HEK293 (cell line): ENCODE measurements at regions not wholly inside any gene's neighbourhood (a gene's known extent, or its start where the extent isn't known, plus 50 kb on each side); places are given as distances from the start of the nearest gene placed in this dataset.

Experiments
- ATF2 ChIP-seq: fragments of 450-650 bp; formaldehyde crosslinking; IDR thresholded peaks from 2 replicates; pipeline ENCODE4 v1.5.1; 2016; ENCODE audit warnings: missing biosample characterization, missing genetic modification characterization, low read depth
- CTCF ChIP-seq: fragments of 450-650 bp; formaldehyde crosslinking; IDR thresholded peaks from 2 replicates; pipeline ENCODE4 v1.5.1; 2016; ENCODE audit warnings: missing biosample characterization, missing genetic modification characterization
- KLF1 ChIP-seq: fragments of 450-650 bp; formaldehyde crosslinking; IDR thresholded peaks from 2 replicates; pipeline ENCODE4 v1.5.1; 2016; ENCODE audit warnings: missing biosample characterization, missing genetic modification characterization
- PRDM2 ChIP-seq: fragments of 450-650 bp; formaldehyde crosslinking; IDR thresholded peaks from 2 replicates; pipeline ENCODE4 v1.5.1; 2016; ENCODE audit warnings: missing biosample characterization, missing genetic modification characterization, borderline replicate concordance
- ZNF140 ChIP-seq: fragments of 450-650 bp; formaldehyde crosslinking; IDR thresholded peaks from 2 replicates; pipeline ENCODE4 v1.5.1; 2016; ENCODE audit warnings: missing biosample characterization, missing genetic modification characterization
- ZNF423 ChIP-seq: fragments of 450-650 bp; formaldehyde crosslinking; IDR thresholded peaks from 2 replicates; pipeline ENCODE4 v1.5.1; 2016; ENCODE audit warnings: missing biosample characterization, missing genetic modification characterization
- ZNF510 ChIP-seq: fragments of 450-650 bp; formaldehyde crosslinking; IDR thresholded peaks from 2 replicates; pipeline ENCODE4 v1.5.1; 2018; ENCODE audit warnings: mild to moderate bottlenecking, missing genetic modification characterization, missing biosample characterization; ENCODE audit not compliant: insufficient replicate concordance

- TF ChIP-seq ATF2 (no peak), CTCF (no peak), ZNF510 (tag by site-specific recombination) (no peak), ZNF423 (no peak), KLF1 (no peak), PRDM2 (no peak), ZNF140 (tag by site-specific recombination) (no peak)
Measured at GRCh38 chr11:79686703-79687419, 246.0 kb upstream of the TENM4 start.
